ENCODE measurements at regions not wholly inside any gene's neighbourhood (a gene's known extent, or its start where the extent isn't known, plus 50 kb on each side); places are given as distances from the start of the nearest gene placed in this dataset.

DNA sequence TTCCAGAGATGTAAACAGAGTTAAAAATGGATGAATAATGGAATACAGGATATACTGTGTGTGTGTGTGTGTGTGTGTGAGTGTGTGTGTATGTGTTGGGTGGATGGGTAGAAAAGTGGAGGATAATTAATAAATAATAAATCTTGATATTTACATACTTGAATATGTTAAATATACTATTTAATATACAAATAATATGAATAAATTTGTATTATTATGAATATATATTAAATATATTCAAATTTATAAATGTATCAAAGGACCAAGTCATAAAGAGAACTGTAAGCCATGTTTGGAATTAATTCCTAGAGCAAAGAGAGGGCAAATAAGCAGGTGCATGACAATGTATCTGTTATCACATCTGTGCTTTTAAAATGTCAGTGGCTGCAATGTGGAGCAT is 225.3 kb downstream of the ALG10B start:
- no peak for TF ChIP-seq POLR2A (IDR thresholded peaks at IDR 0.05; ENCODE audit: extremely low read depth, insufficient read length)
- TF ChIP-seq MYC (IDR thresholded peaks at IDR 0.05; ENCODE audit: low read depth, low read length) = no peak
